Right kidney (tissue), 1 donor: ENCODE measurements at regions not wholly inside any gene's neighbourhood (a gene's known extent, or its start where the extent isn't known, plus 50 kb on each side); places are given as distances from the start of the nearest gene placed in this dataset.
"Not testable (repeated sequence)": the region's sequence is repeated elsewhere in the genome, so short reads cannot be mapped to it uniquely, and the experiment has no call there.

Experiments used
- DNase-seq: peaks from one replicate; pipeline ENCODE4 v3.0.0-alpha.2; 2016

- no peak for DNase-seq
These were observed 360.6 kb upstream of the ANKRD30A start for GRCh38 chr10:36764823-36765222.

DNA sequence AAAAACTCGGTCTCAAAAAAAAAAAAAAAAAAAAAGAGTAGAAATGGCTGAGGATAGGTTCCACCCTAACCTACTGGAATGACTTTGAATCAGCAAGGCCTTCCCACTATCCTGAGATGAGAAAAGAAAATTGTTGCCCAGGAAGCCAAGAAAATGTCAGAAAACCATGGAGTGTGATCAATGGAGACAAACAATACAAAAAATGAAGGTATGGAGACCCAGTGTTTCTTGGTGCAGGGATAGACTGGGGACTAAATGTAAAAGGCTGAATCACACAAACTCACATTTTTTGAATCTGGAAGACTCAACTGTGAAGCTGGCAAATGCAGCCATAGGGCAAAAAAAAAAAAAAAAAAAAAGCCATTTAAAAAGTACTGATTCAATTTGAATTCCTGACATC, 364.3 kb upstream of the ANKRD30A start:
- no peak for DNase-seq

GRCh38 chr10:36759141-36759805, 366.1 kb upstream of the ANKRD30A start:
- no peak for DNase-seq

GRCh38 chr10:36748128-36748871, 377.1 kb upstream of the ANKRD30A start:
- DNase-seq, result no peak

DNA sequence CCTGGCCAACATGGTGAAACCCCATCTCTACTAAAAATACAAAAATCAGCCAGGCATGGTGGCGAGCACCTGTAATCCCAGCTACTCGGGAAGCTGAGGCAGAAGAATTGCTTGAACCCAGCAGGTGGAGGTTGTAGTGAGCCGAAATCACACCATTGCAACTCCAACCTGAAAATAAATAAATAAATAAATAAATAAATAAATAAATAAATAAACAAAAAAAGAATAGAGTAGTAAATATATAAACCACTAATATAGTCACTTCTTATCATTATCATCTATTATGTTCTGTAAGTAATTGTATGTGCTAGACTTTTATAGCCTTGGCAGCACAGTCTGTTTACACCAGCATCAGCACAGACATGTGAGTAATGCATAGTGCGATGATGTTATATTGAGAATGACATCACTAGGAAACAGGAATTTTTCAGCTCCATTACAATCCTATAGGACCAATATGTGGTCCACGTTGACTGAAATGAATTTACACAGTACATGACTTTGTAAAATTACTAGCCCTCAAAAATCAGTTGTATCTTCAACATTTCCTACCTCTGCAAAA, 385.4 kb upstream of the ANKRD30A start:
- DNase-seq, result no peak

- DNase-seq, result no peak
These were observed 386.5 kb upstream of the ANKRD30A start for GRCh38 chr10:36738738-36739431.

GRCh38 chr10:36736311-36736710, 389.1 kb upstream of the ANKRD30A start:
- no peak for DNase-seq

GRCh38 chr10:36734590-36734989, 390.8 kb upstream of the ANKRD30A start:
- DNase-seq, result not testable (repeated sequence)

DNA sequence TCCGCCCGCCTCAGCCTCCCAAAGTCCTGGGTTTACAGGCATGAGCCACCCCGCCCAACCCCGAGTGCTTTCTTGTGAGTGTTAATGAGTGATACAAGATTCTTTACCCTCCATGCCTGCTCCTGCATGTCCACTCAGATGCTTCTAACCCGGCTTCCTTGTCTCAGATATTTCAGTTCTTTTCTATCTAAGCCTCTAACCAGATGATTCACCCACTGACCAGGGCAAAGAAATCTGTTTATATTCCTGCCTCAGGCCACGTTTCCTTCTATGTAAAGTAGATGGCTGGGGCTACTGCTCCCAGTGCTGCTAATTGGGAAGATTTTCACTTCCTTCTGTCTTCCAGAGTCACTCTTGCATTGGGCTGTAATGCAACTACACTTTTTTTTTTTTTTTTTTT, 395.1 kb upstream of the ANKRD30A start:
- no peak for DNase-seq

- DNase-seq, result no peak
These were observed 396.8 kb upstream of the ANKRD30A start for GRCh38 chr10:36728626-36729025.

DNA sequence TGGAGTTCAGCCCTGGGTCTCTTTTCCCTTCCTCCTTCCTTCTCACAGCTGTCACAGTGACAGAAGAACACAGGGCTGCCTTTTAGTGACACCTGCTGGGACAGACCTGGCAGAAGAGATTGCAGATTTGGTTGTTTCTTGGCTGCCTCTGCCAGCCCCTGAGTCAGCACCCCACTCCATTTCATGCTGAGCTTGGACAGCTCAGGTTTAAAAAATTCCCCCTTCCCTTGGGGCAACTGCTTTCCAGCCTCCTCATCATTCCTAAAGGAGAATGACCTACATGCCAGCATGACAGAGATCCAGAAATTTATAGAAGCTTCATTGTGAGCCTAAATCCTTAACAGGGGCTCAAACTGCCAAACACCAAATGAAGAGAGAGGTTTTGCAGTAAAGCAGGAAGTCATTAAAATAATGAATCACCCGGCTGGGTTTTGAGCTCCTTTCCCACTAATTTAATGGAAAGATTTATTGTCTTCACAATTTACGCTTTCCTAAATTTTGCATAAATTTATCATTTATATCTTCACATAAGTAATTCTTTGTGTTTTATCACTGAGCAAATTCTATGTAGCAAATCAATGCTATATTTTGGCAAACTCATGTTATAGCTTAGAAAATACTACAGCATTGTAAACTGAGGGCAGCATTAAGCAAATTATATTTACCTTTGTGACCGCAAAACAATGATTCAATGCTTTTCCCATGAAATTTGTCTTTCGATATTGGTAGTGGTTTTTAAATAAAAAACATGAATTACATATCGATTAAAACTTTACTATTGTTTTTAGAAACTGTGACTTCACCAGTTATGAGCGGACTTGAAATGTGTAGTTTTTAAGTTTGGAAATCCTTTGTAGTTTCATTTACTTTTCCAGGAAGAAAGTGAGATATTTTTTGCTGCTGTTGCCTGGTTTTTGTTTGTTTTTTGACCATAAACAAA, 399.5 kb upstream of the ANKRD30A start:
- peak; percentile 55 for DNase-seq

GRCh38 chr10:36722777-36723176, 402.6 kb upstream of the ANKRD30A start:
- DNase-seq, result no peak

DNA sequence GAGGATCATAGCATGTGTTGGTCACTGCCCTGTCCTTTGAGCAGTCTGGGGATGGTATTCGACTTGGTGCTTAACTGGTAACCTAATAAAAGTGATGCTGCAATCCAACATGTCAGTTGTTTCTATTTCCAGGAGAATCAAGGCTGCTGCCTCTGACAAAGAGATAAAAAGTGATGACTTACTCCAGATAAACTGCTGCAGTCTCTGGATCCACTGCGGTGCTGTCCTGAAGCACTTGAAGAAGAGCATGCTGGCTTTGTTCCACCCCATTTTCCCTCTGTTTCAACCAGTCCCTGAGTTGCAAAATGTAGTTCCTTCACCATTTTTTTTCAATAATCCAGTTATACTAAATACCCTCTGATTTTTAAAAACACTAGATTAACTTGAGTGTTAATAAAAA, 403.5 kb upstream of the ANKRD30A start:
- DNase-seq, result no peak

DNA sequence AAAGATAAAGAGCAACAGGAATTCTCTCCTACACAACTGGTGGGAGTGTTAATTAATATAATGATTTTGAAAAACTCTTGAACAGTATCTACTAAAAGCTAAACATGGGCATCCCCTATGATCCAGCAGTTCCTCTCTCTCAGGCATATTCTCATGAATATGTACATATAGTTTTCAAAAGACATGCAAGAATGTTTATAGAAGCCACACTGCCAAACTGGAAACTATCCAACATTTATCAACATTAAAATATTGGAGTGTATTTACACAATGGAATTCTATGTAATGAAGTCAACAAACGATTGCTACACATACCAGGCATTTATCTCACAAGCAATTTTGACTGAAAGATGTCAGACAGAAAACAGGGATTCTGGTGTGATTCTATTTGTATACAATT, 404.5 kb upstream of the ANKRD30A start:
- DNase-seq, result no peak

DNA sequence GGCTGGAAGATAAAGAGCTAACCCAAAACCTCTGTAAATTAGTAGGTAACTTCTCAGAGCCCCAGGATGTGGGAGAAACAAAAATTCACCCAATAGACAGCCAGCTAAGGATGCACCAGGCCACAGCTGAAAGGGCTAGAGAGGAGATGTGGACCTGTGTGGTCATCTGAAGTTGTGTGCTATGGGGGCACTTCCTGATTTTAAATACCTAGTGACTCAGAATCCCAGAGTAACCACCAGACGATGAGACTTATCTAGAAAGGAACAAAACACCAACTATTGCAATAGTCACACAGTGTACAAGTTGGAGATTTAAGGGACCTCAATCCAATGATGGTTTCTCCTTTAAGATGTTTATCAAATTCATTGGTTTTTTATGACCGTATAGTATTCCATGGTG, 408.3 kb upstream of the ANKRD30A start:
- no peak for DNase-seq

DNA sequence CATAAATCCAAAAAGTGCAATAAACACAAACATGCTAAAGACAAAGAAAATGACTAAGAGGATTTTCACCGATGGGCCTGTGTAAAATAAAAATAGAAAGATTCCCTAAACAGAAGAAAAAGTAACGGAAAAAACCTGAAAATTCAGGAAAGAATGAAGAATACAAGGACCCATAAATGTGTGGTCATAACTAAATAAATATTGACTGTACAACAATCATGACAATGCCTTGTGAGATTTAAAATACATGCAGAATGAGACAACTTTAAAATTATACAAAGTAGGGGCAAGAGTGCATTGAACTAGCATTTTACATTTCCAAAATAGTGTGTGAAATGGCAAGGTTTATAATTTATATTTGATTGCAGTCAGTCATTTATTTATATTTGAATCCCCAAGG, 409.1 kb upstream of the ANKRD30A start:
- DNase-seq, result no peak

GRCh38 chr10:36712695-36713094, 412.7 kb upstream of the ANKRD30A start:
- DNase-seq, result no peak

DNA sequence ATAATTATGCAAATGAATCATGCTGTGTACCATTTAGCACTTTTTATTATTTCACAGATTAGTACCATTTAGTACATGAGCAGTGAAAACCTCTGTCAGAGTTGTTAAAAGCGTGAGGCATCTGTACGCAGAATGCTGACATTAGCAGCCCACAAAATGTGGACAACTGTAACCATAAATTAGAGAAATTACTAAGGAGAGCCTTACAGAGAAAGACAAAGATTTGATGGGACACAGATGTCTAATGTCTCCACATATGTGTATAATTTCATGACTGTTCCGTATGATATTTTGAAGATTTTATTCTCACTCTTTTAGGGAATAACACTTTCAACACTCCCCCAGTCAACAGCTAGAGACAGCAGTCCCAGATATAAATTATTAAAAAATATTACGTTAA, 414.0 kb upstream of the ANKRD30A start:
- DNase-seq, result no peak

DNA sequence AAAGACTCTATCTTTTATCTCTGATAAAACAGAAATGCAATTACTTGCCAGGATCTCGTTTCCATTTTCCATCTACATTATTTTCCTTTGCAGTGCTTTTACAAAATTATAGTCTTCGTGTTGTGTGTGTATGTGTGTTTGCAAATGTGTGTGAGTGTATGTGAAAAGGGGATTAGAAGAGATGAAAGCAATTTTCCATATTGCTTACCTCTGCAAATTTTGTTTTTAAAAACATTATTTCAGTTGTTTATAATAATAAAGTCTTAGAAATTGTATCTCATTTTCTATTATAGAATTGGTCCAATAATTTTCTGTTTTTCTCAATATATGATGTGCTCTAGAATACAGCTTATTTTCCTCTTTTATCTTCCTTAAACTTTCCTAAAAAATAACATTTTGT, 421.3 kb upstream of the ANKRD30A start:
- no peak for DNase-seq

DNA sequence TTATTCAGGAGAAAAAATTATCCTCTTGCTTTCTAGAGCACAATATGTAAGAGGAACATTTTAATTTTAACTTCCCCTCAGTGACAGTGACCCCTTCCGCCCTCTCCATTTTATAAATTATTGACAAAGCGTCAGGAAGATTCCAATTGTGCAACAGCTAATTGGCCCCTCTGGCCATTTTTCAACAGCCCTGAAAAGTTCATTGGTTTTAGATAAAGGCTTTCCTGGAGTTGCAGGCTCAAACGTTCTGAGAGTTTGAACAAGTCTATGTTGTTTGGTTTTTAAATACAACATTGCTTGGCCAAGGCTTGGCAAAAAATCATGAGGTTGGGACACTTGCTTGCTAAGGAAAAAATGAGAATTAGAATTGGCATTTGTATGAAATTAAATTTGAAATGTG, 422.2 kb upstream of the ANKRD30A start:
- DNase-seq, result no peak

DNA sequence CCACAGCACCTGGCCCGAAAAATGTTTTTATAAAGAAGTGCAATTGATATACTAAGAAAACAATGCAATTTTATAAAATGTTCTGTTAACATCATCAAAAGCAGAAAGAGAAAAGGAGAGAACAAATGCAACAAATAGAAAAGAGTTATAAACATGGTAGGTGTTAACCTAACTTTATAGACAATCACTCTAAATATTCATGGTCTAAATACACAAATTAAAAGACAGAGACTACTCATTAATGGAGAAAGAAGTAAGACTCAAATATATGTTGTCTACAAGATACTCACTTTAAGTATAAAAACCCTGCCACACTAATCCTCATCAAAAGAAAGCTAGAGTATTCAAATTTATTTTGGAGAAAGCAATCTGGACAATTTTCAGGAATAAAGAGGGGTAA, 425.3 kb upstream of the ANKRD30A start:
- no peak for DNase-seq

- DNase-seq, result no peak
These were observed 432.6 kb upstream of the ANKRD30A start for GRCh38 chr10:36692759-36693158.
